H1 (cell line): ENCODE measurements at regions not wholly inside any gene's neighbourhood (a gene's known extent, or its start where the extent isn't known, plus 50 kb on each side); places are given as distances from the start of the nearest gene placed in this dataset.

Experiments
- CTCF ChIA-PET: fragments of 300-600 bp; sonication (Branson Sonifier 250); formaldehyde crosslinking; loops from one replicate; lab custom pipeline; 2021; ENCODE audit not compliant: partially characterized antibody; lab: Charles Lee
- POLR2A ChIA-PET: fragments of 300-600 bp; sonication (Branson Sonifier 250); formaldehyde crosslinking; loops from one replicate; lab custom pipeline; 2021; ENCODE audit warnings: inconsistent platforms; ENCODE audit not compliant: partially characterized antibody; lab: Charles Lee
- DNase-seq, 2 experiments: peaks; one replicate each; pipeline versions ENCODE4 v3.0.0 to v3.0.0-alpha.2; 2010 to 2022; ENCODE audit warnings: low spot score in 2 of 2, low read depth in 1 of 2, mixed read lengths in 1 of 2
- FAIRE-seq: peaks from 2 replicates; lab custom pipeline; 2011; peaks lifted over from hg19 to GRCh38; lab: Jason Lieb, UNC
- H2AFZ ChIP-seq: 2 replicates; pipeline ENCODE4 v1.8.1; 2012; ENCODE audit warnings: low read length, inconsistent platforms
- H2AK5ac ChIP-seq: 2 replicates; pipeline ENCODE4 v1.6.1; 2013; ENCODE audit warnings: low read depth, low read length
- H2BK120ac ChIP-seq: replicated peaks from 2 replicates; pipeline ENCODE3; 2013; ENCODE audit warnings: low read depth, low read length, inconsistent platforms
- H2BK12ac ChIP-seq: 2 replicates; pipeline ENCODE4 v1.6.1; 2013; ENCODE audit warnings: low read depth, low read length
- H2BK15ac ChIP-seq: 2 replicates; pipeline ENCODE4 v1.6.1; 2013; ENCODE audit warnings: low read length
- H2BK20ac ChIP-seq: 2 replicates; pipeline ENCODE4 v1.6.1; 2013; ENCODE audit warnings: low read length
- H2BK5ac ChIP-seq: 2 replicates; pipeline ENCODE4 v1.6.1; 2013; ENCODE audit warnings: low read depth, low read length
- H3K14ac ChIP-seq: 2 replicates; pipeline ENCODE4 v1.6.1; 2013; ENCODE audit warnings: inconsistent platforms; ENCODE audit not compliant: insufficient read length
- H3K18ac ChIP-seq: 2 replicates; pipeline ENCODE4 v1.6.1; 2013; ENCODE audit warnings: low read length; ENCODE audit errors: extremely low read depth
- H3K23ac ChIP-seq: 2 replicates; pipeline ENCODE4 v1.6.1; 2013; ENCODE audit warnings: inconsistent platforms; ENCODE audit not compliant: insufficient read length
- H3K23me2 ChIP-seq: 2 replicates; pipeline ENCODE4 v1.6.1; 2013; ENCODE audit warnings: low read depth, low read length
- H3K27ac ChIP-seq: 2 replicates; pipeline ENCODE4 v1.6.1; 2011; ENCODE audit warnings: low read depth, low read length, inconsistent platforms
- H3K27me3 ChIP-seq, 4 experiments: replicated peaks in 1 of 4; 1 replicate in 1 of 4; 2 replicates in 3 of 4; pipeline versions ENCODE4 v1.6.1 to v1.8.1; 2011 to 2013; ENCODE audit warnings: low read length in 3 of 4, mild to moderate bottlenecking in 3 of 4, inconsistent platforms in 2 of 4, mixed read lengths in 2 of 4, moderate library complexity in 1 of 4; ENCODE audit not compliant: control insufficient read depth in 3 of 4, insufficient read depth in 3 of 4; ENCODE audit errors: extremely low read depth in 1 of 4
- H3K36me3 ChIP-seq, 4 experiments: 2 replicates each; pipeline versions ENCODE4 v1.6.1 to v1.8.1; 2011 to 2013; ENCODE audit warnings: mild to moderate bottlenecking in 4 of 4, low read length in 3 of 4, moderate library complexity in 2 of 4, control low read depth in 1 of 4, inconsistent platforms in 1 of 4; ENCODE audit not compliant: insufficient read depth in 4 of 4, control insufficient read depth in 2 of 4
- H3K4ac ChIP-seq: replicated peaks from 2 replicates; pipeline ENCODE3; 2013; ENCODE audit warnings: low read length, low read depth, mixed read lengths, inconsistent platforms; ENCODE audit not compliant: insufficient read length
- H3K4me1 ChIP-seq, 4 experiments: replicated peaks in 1 of 4; 1 replicate in 1 of 4; 2 replicates in 3 of 4; pipeline versions ENCODE4 v1.6.1 to v1.8.1; 2011 to 2013; ENCODE audit warnings: low read length in 3 of 4, inconsistent platforms in 2 of 4, mixed read lengths in 1 of 4; ENCODE audit not compliant: insufficient read depth in 4 of 4, control insufficient read depth in 3 of 4
- H3K4me2 ChIP-seq, 2 experiments: 2 replicates each; pipeline versions ENCODE4 v1.6.1 to v1.8.1; 2011 to 2013; ENCODE audit warnings: low read depth in 2 of 2, low read length in 2 of 2, control low read depth in 1 of 2, inconsistent platforms in 1 of 2, mild to moderate bottlenecking in 1 of 2; ENCODE audit not compliant: insufficient read depth in 1 of 2
- H3K4me3 ChIP-seq, 4 experiments: fragments of 200-600, 300-600 bp in 1 of 4; sonication (generic), shearing (Covaris generic), sonication (Bioruptor Twin) in 1 of 4; 2 replicates each; pipeline versions ENCODE4 v1.5.1 to v1.8.1; 2011 to 2016; ENCODE audit warnings: low read length in 4 of 4, low read depth in 3 of 4, control low read depth in 2 of 4, inconsistent platforms in 2 of 4, mild to moderate bottlenecking in 2 of 4, mixed read lengths in 1 of 4, moderate library complexity in 1 of 4; ENCODE audit not compliant: insufficient read depth in 2 of 4; ENCODE audit errors: extremely low read depth in 1 of 4
- H3K56ac ChIP-seq: replicated peaks from 2 replicates; pipeline ENCODE3; 2013; ENCODE audit warnings: low read depth, mild to moderate bottlenecking, mixed read lengths, low read length, inconsistent platforms; ENCODE audit not compliant: insufficient read length
- H3K79me1 ChIP-seq: 2 replicates; pipeline ENCODE4 v1.6.1; 2013; ENCODE audit warnings: low read depth, low read length, control low read depth
- H3K79me2 ChIP-seq, 2 experiments: 2 replicates each; pipeline versions ENCODE4 v1.6.1 to v1.8.1; 2012 to 2013; ENCODE audit warnings: low read length in 2 of 2, mild to moderate bottlenecking in 2 of 2, inconsistent platforms in 1 of 2; ENCODE audit not compliant: insufficient read depth in 2 of 2, control insufficient read depth in 1 of 2
- H3K9ac ChIP-seq, 4 experiments: replicated peaks in 1 of 4; 1 replicate in 1 of 4; 2 replicates in 3 of 4; pipeline versions ENCODE4 v1.6.1 to v1.8.1; 2011 to 2013; ENCODE audit warnings: low read depth in 3 of 4, low read length in 3 of 4, control low read depth in 2 of 4, mild to moderate bottlenecking in 2 of 4, moderate library complexity in 2 of 4, inconsistent platforms in 1 of 4; ENCODE audit errors: extremely low read depth in 1 of 4
- H3K9me3 ChIP-seq, 2 experiments: 2 replicates each; pipeline versions ENCODE4 v1.6.1 to v1.8.1; 2012 to 2013; ENCODE audit warnings: mild to moderate bottlenecking in 2 of 2, moderate library complexity in 2 of 2, control low read depth in 1 of 2, inconsistent platforms in 1 of 2, low read depth in 1 of 2, low read length in 1 of 2, mixed read lengths in 1 of 2; ENCODE audit not compliant: insufficient read depth in 2 of 2
- H4K20me1 ChIP-seq, 2 experiments: replicated peaks in 1 of 2; 2 replicates each; pipeline versions ENCODE3 to v1.8.1; 2011 to 2013; ENCODE audit warnings: inconsistent platforms in 2 of 2, low read length in 2 of 2, mild to moderate bottlenecking in 1 of 2; ENCODE audit not compliant: insufficient read depth in 2 of 2, control insufficient read depth in 1 of 2
- H4K5ac ChIP-seq: 2 replicates; pipeline ENCODE4 v1.6.1; 2013; ENCODE audit warnings: low read length, low read depth, mixed read lengths, inconsistent platforms; ENCODE audit not compliant: insufficient read length
- H4K8ac ChIP-seq: 2 replicates; pipeline ENCODE4 v1.8.0; 2013; ENCODE audit warnings: mild to moderate bottlenecking, moderate library complexity, low read length, inconsistent platforms; ENCODE audit not compliant: insufficient read depth; ENCODE audit errors: extremely low read depth
- H4K91ac ChIP-seq: replicated peaks from 2 replicates; pipeline ENCODE3; 2013; ENCODE audit warnings: low read length, mixed read lengths, inconsistent platforms; ENCODE audit not compliant: insufficient read length
- BRCA1 ChIP-seq: IDR thresholded peaks from 2 replicates; pipeline ENCODE4 v1.6.1; 2012; ENCODE audit warnings: low read depth, low read length, improper control_type of control experiment
- CBX5 ChIP-seq: fragments of 300-800, 300-1000 bp; sonication (generic); IDR thresholded peaks from 2 replicates; pipeline ENCODE4 v1.7.1; 2016; ENCODE audit warnings: antibody characterized with exemption, low read length, low read depth
- CTBP2 ChIP-seq: IDR thresholded peaks from 2 replicates; pipeline ENCODE4 v1.7.0; 2011; ENCODE audit warnings: borderline replicate concordance, mild to moderate bottlenecking, moderate library complexity, mixed read lengths, low read length; ENCODE audit not compliant: insufficient read depth, insufficient read length
- EGR1 ChIP-seq: IDR thresholded peaks from 2 replicates; pipeline ENCODE4 v1.6.1; 2011; ENCODE audit warnings: low read depth, low read length, borderline replicate concordance
- HDAC6 ChIP-seq: IDR thresholded peaks from one replicate; pipeline ENCODE4 v1.7.1; 2012; ENCODE audit warnings: low read depth, mild to moderate bottlenecking, inconsistent platforms, low read length, moderate library complexity
- JUND ChIP-seq: IDR thresholded peaks from 2 replicates; pipeline ENCODE4 v1.6.1; 2011; ENCODE audit warnings: mild to moderate bottlenecking, improper control_type of control experiment, low read length
- KDM4A ChIP-seq: IDR thresholded peaks from one replicate; pipeline ENCODE4 v1.7.1; 2012; ENCODE audit warnings: low read depth, mild to moderate bottlenecking, moderate library complexity, low read length, inconsistent platforms; ENCODE audit not compliant: severe bottlenecking
- KDM5A ChIP-seq: fragments of 200-600 bp; IDR thresholded peaks from 2 replicates; pipeline ENCODE4 v1.7.1; 2012; ENCODE audit warnings: mild to moderate bottlenecking, low read length, inconsistent platforms, mixed read lengths
- POU5F1 ChIP-seq: IDR thresholded peaks from 2 replicates; pipeline ENCODE4 v1.6.1; 2011; ENCODE audit warnings: low read depth, mild to moderate bottlenecking, low read length, moderate library complexity
- RBBP5 ChIP-seq: IDR thresholded peaks from 2 replicates; pipeline ENCODE4 v1.7.1; 2012; ENCODE audit warnings: low read depth, mild to moderate bottlenecking, inconsistent platforms, low read length, moderate library complexity, borderline replicate concordance
- SIN3A ChIP-seq, 2 experiments: IDR thresholded peaks in 1 of 2; conservative IDR thresholded peaks in 1 of 2; 2 replicates each; pipeline ENCODE4 v1.6.1; 2011 to 2012; ENCODE audit warnings: low read length in 2 of 2, improper control_type of control experiment in 1 of 2, low read depth in 1 of 2, mild to moderate bottlenecking in 1 of 2
- SRF ChIP-seq: IDR thresholded peaks from 2 replicates; pipeline ENCODE4 v1.6.1; 2011; ENCODE audit warnings: mild to moderate bottlenecking, low read depth, low read length, moderate library complexity
- TAF1 ChIP-seq: IDR thresholded peaks from 2 replicates; pipeline ENCODE4 v1.6.1; 2011; ENCODE audit warnings: mild to moderate bottlenecking, low read depth, low read length
- TBP ChIP-seq: IDR thresholded peaks from 2 replicates; pipeline ENCODE4 v1.6.1; 2011; ENCODE audit warnings: low read depth, low read length, improper control_type of control experiment
- ZNF274 ChIP-seq: IDR thresholded peaks from 2 replicates; pipeline ENCODE4 v1.7.0; 2012; ENCODE audit warnings: low read length, borderline replicate concordance; ENCODE audit errors: extremely low read depth
- WGBS, 2 experiments: shearing (Covaris generic) in 1 of 2; methylation state at CpG; one replicate each; pipeline versions ENCODE4 v1.1.6 to v1.1.7; 2013 to 2015; ENCODE audit warnings: low lambda C conversion rate in 2 of 2, mixed read lengths in 2 of 2, inconsistent platforms in 1 of 2, low coverage in 1 of 2, missing lambda C conversion rate in 1 of 2; ENCODE audit not compliant: insufficient replicate concordance in 2 of 2, insufficient coverage in 1 of 2, insufficient read length in 1 of 2; ENCODE audit errors: extremely low coverage in 1 of 2, missing lambda C conversion rate in 1 of 2; 5-methylcytosine and 5-hydroxymethylcytosine counted together

GRCh38 chr18:44180683-44181082 lies 500.0 kb upstream of the SETBP1 start:
- H2AFZ ChIP-seq, result no peak overlapping the region
- no peak overlapping the region for H3K4me2 ChIP-seq
- no peak overlapping the region for H3K4ac ChIP-seq
- H4K91ac ChIP-seq, result no peak overlapping the region
- no peaks in the 10 kb centered on the region for H3K9me3 ChIP-seq
- no peak overlapping the region for H2BK15ac ChIP-seq
- FAIRE-seq (no peak), DNase-seq (no peak)
- no peak overlapping the region for H3K23ac ChIP-seq
- no peak for TF ChIP-seq ZNF274
- TF ChIP-seq SIN3A (conservative IDR thresholded peaks at IDR 0.05 in 1 of 2, IDR thresholded peaks at IDR 0.05 in 1 of 2; ENCODE audit: low read depth in 1 of 2, low read length in 2 of 2), result no peak
- no peak for TF ChIP-seq HDAC6
- TF ChIP-seq KDM5A, result no peak
- no peak for TF ChIP-seq TAF1
- no peak for TF ChIP-seq KDM4A
- TF ChIP-seq EGR1, result no peak
- no peak for TF ChIP-seq BRCA1
- no peak for TF ChIP-seq POU5F1
- no peak for TF ChIP-seq SRF
- no peak for TF ChIP-seq TBP
- no peak for TF ChIP-seq RBBP5
- no peak for TF ChIP-seq CTBP2
- TF ChIP-seq CBX5, result no peak
- no peak for TF ChIP-seq JUND
- H2BK20ac ChIP-seq, result no peak overlapping the region
- no peaks in the 10 kb centered on the region for H3K36me3 ChIP-seq
- H3K23me2 ChIP-seq, result no peaks in the 10 kb centered on the region
- ChIA-PET CTCF (interaction anchor here (1.0 kb wide), 1 partner anchor 9 kb away, joined by 3 read pairs; no protein-coding TSS in a partner anchor), POLR2A (no interaction called here)
- H4K5ac ChIP-seq, result no peak overlapping the region
- H2BK12ac ChIP-seq, result no peak overlapping the region
- H4K20me1 ChIP-seq, result no peaks in the 10 kb centered on the region
- no peaks in the 10 kb centered on the region for H3K79me2 ChIP-seq
- no peaks in the 10 kb centered on the region for H3K79me1 ChIP-seq
- H4K8ac ChIP-seq, result no peak overlapping the region
- no peak overlapping the region for H3K27ac ChIP-seq
- no peaks in the 10 kb centered on the region; a peak in 1 of 7 replicates for H3K4me1 ChIP-seq
- no peaks in the 10 kb centered on the region for H3K27me3 ChIP-seq
- H3K18ac ChIP-seq, result no peak overlapping the region
- H2AK5ac ChIP-seq, result no peak overlapping the region
- WGBS, 2 experiments, result 100% methylated on average over 1 of the region's 1 CpG; no CpG with 5 or more reads in 1 of the 2 experiments
- no peak overlapping the region for H3K4me3 ChIP-seq
- H2BK5ac ChIP-seq, result no peak overlapping the region
- no peak overlapping the region for H2BK120ac ChIP-seq
- no peak overlapping the region for H3K56ac ChIP-seq
- no peak overlapping the region for H3K14ac ChIP-seq
- H3K9ac ChIP-seq, result no peak overlapping the region
